Loucy (cell line): ENCODE measurements at regions not wholly inside any gene's neighbourhood (a gene's known extent, or its start where the extent isn't known, plus 50 kb on each side); places are given as distances from the start of the nearest gene placed in this dataset.

ENCODE experiments used
- CTCF ChIP-seq: fragments of 200-600 bp; sonication (generic); conservative IDR thresholded peaks from 2 replicates; pipeline ENCODE4 v1.5.1; 2014; ENCODE audit warnings: mild to moderate bottlenecking, antibody characterized with exemption, low read length
- EZH2phosphoT487 ChIP-seq: fragments of 200-600 bp; IDR thresholded peaks from 2 replicates; pipeline ENCODE4 v1.6.1; 2018; ENCODE audit warnings: antibody characterized with exemption, mild to moderate bottlenecking, moderate library complexity, borderline replicate concordance

GRCh38 chr5:120053841-120054240, 410.3 kb upstream of the PRR16 start:
- no peak for TF ChIP-seq CTCF
- no peak for TF ChIP-seq EZH2phosphoT487
